ENCODE measurements at regions not wholly inside any gene's neighbourhood (a gene's known extent, or its start where the extent isn't known, plus 50 kb on each side); places are given as distances from the start of the nearest gene placed in this dataset.
"Not testable (repeated sequence)": the region's sequence is repeated elsewhere in the genome, so short reads cannot be mapped to it uniquely, and the experiment has no call there.

DNA sequence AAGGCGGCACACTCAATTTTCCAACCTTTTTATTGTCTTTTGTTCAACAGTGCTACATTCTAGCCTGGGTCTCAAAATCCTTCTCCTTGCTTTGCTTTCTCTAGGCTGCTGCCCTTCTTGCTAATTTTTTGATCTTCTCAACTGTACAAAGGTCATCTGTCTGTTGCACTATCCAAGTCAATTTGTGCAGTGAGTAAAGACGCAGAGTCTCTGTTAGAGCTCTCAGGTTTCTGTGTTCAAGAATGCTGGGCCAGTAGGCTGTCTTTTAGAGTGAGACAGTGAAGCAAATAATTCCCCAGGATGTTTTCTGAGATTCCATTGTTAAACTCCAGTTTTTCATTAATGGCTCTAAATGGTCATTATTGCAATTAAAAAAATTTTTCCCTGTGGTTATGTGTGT, 255.7 kb upstream of the ACTBL2 start:
- ChIA-PET POLR2A (no interaction called here), CTCF (interaction anchor here (1.6 to 2.2 kb wide), 2 partner anchors 41 to 723 kb away, joined by 3 to 8 read pairs; no protein-coding TSS in a partner anchor)
- no peak overlapping the region for H3K4me3 ChIP-seq (ENCODE audit: low read depth, low read length)
- TF ChIP-seq, protein P1, sequence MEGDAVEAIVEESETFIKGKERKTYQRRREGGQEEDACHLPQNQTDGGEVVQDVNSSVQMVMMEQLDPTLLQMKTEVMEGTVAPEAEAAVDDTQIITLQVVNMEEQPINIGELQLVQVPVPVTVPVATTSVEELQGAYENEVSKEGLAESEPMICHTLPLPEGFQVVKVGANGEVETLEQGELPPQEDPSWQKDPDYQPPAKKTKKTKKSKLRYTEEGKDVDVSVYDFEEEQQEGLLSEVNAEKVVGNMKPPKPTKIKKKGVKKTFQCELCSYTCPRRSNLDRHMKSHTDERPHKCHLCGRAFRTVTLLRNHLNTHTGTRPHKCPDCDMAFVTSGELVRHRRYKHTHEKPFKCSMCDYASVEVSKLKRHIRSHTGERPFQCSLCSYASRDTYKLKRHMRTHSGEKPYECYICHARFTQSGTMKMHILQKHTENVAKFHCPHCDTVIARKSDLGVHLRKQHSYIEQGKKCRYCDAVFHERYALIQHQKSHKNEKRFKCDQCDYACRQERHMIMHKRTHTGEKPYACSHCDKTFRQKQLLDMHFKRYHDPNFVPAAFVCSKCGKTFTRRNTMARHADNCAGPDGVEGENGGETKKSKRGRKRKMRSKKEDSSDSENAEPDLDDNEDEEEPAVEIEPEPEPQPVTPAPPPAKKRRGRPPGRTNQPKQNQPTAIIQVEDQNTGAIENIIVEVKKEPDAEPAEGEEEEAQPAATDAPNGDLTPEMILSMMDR (IDR thresholded peaks at IDR 0.05; ENCODE audit: insufficient read depth, low read length, missing control alignments) = no peak
- DNase-seq (ENCODE audit: low read depth, low spot score) = no peak

DNA sequence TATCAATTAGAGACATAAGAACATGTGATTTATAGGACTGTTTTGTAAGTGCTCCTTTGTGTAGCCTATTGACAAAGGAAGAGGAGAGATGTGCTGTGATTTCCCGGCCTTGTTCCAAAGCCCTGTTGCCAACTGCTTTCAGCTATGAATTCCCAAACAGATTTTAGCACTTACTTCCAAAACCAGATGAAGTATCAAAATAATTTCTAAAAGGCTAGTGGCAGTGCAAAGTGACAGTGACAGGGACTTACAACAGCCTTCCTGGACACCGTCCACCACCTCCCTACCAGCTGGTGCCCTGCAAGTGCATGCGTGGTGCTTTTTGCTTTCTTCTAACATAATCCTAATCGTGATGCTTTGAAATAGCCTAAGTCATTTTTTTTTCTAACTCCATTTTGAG, 254.1 kb upstream of the ACTBL2 start:
- POLR2A ChIA-PET = no interaction called here
- DNase-seq (ENCODE audit: low read depth, low spot score) = no peak
- H3K4me3 ChIP-seq (ENCODE audit: low read depth, low read length) = no peak overlapping the region
- TF ChIP-seq, protein P1 (IDR thresholded peaks at IDR 0.05; ENCODE audit: insufficient read depth, low read length, missing control alignments) = no peak
- CTCF ChIA-PET = interaction anchor here (1.7 to 1.8 kb wide), 2 partner anchors 238 to 724 kb away, joined by 6 read pairs; no protein-coding TSS in a partner anchor

DNA sequence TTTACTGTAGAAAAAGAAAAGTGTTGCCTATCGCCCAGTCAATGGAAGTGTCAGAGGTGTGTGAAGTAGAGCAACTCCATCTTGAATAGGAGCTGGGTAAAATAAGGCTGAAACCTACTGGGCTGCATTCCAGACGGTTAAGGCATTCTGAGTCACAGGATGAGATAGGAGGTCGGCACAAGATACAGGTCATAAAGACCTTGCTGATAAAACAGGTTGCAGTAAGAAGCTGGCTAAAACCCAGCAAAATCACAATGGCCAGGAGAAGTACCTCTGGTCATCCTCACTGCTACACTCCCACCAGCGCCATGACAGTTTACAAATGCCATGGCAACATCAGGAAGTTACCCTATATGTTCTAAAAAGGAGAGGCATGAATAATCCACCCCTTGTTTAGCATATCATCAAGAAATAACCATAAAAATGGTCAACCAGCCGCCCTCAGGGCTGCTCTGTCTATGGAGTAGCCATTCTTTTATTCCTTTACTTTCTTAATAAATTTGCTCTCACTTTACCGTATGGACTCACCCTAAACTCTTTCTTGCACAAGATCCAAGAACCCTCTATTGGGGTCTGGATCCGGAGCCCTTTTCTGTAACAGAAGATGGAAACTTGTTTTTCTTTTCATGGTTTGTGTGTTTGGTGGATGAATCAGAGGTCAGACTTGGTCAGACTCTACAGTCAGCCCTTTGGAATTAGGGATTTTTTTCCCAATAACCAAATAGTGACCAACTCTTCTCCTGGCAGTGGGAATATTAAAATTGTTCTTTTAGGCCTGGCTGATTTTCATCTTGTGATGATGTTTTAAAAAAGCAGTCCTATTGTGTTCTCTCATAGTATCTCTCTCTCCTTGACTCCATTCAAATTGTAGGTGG, 252.9 kb upstream of the ACTBL2 start:
- CTCF ChIA-PET = interaction anchor here (1.0 to 1.7 kb wide), 3 partner anchors 30 to 726 kb away, joined by 3 to 6 read pairs (median 4); no protein-coding TSS in a partner anchor
- POLR2A ChIA-PET; H3K4me3 ChIP-seq (ENCODE audit: low read depth, low read length): not testable (repeated sequence)
- DNase-seq (ENCODE audit: low read depth, low spot score) = peak; percentile 85

DNA sequence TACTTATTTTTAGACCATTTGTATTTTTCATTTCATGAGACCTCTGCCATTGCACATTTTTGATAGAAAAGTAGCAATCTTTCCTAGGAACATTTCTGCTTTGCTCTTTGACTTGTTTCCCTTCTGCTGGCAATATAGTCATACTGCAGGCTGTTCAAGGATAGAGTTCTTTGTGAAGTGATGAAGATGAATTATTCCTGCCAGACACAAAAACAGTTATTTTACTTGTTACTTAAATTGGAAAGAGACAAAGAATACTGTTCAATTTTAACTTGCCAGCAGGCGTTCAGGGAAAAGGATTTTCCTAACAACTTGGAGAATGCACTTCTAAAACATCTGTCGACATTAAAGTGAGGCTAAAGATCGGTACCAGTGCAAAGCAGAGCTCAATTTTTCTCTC, 251.7 kb upstream of the ACTBL2 start:
- DNase-seq (ENCODE audit: low read depth, low spot score) = no peak
- H3K4me3 ChIP-seq (ENCODE audit: low read depth, low read length) = no peak overlapping the region
- CTCF ChIA-PET = interaction anchor here (1.0 to 1.2 kb wide), 3 partner anchors 29 to 235 kb away, joined by 3 to 4 read pairs (median 3); no protein-coding TSS in a partner anchor
- TF ChIP-seq, protein P1 (IDR thresholded peaks at IDR 0.05; ENCODE audit: insufficient read depth, low read length, missing control alignments) = no peak
- POLR2A ChIA-PET = no interaction called here

DNA sequence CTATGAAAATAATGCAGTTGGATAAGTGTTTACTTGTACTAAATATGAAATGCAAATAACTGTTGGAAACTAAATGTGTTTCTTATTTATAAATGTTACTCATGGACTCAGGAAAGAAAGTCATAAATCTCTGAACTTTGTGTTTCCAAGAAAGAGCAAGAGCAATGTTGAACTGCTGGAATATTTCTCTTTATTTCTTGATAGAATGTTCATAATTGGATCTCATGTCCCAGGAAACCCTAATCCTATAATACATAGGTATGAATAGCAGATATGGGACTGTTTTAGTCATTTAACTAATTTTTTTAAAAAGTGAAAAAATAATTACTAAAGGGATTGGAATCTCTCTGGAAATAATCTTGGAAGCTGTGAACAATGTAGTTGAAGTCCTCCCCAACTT, 245.0 kb upstream of the ACTBL2 start:
- CTCF ChIA-PET = no interaction called here
- no peak overlapping the region for H3K4me3 ChIP-seq (ENCODE audit: low read depth, low read length)
- POLR2A ChIA-PET = no interaction called here
- TF ChIP-seq, protein P1 (IDR thresholded peaks at IDR 0.05; ENCODE audit: insufficient read depth, low read length, missing control alignments) = no peak
- DNase-seq (ENCODE audit: low read depth, low spot score) = no peak

DNA sequence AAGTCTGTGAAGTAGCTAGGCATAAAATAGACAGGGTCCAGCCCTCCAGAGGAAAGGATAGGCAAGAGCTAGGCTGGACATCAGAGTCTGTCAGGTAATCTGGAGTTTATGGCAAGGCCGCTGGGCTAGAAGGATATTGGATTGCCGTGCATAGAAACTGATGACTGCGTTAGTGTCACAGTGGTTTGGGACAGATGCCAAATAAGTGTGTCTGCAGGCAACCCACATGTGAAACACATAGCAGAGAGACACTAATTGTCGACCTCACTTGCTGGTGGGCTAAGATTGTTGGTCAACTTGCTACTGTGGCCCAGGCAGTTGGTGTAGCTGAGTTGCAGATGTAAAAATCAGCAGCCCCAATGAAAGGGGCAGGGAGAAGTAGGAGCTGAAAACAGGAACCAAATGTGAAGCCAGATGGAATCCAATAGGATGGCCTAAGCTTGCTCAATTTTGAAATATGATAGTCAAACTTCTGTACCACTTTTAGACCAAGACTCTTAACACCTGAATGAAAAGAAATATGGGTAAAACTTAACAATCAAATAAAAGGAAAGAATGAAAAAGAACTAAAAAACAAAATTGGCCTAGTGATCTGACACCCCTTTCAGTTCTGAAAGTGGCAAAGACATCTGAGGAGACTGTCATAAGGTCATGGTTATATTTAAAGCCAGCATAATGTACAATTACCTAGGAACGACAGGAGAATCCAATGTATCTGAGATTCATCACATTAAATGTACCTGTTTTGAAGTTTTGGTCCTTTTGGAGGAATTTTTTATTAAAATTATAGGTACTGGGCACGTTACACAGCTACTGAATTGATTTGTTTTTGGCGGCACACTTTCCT, 243.3 kb upstream of the ACTBL2 start:
- no peak for DNase-seq (ENCODE audit: low read depth, low spot score)
- CTCF ChIA-PET = interaction anchor here (0.8 to 2.3 kb wide), 2 partner anchors 32 to 735 kb away, joined by 4 to 7 read pairs; no protein-coding TSS in a partner anchor
- H3K4me3 ChIP-seq (ENCODE audit: low read depth, low read length) = no peak overlapping the region
- TF ChIP-seq, protein P1 (IDR thresholded peaks at IDR 0.05; ENCODE audit: insufficient read depth, low read length, missing control alignments) = no peak
- POLR2A ChIA-PET = no interaction called here

All from AG04449 (cell line).